ENCODE measurements at regions not wholly inside any gene's neighbourhood (a gene's known extent, or its start where the extent isn't known, plus 50 kb on each side); places are given as distances from the start of the nearest gene placed in this dataset.

DNA sequence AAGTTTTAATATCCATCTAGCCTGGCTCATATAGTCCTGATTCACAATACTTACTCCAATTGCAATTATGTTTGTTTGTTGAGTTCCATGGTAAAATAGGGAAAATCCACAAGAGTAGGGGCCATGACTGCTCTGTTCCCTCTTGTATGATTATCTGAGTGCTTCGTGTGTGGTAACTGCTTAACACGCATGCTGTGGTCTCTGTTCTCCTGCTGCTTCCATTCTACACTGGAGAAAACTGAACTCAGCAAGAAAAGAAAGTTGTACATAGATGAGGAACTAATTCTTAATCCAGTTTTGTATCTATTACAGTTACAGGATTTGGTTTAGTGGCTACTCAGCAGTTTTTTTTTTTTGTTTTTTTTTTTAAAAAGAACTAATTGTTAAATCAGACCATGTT lies 223.0 kb upstream of the SATB1 start:
- no peaks in the 10 kb centered on the region for H3K36me3 Mint-ChIP-seq (ENCODE audit: low read depth)
- H3K4me1 Mint-ChIP-seq: no peaks in the 10 kb centered on the region
- no peak overlapping the region for H3K4me3 Mint-ChIP-seq
- TF ChIP-seq, protein P1, sequence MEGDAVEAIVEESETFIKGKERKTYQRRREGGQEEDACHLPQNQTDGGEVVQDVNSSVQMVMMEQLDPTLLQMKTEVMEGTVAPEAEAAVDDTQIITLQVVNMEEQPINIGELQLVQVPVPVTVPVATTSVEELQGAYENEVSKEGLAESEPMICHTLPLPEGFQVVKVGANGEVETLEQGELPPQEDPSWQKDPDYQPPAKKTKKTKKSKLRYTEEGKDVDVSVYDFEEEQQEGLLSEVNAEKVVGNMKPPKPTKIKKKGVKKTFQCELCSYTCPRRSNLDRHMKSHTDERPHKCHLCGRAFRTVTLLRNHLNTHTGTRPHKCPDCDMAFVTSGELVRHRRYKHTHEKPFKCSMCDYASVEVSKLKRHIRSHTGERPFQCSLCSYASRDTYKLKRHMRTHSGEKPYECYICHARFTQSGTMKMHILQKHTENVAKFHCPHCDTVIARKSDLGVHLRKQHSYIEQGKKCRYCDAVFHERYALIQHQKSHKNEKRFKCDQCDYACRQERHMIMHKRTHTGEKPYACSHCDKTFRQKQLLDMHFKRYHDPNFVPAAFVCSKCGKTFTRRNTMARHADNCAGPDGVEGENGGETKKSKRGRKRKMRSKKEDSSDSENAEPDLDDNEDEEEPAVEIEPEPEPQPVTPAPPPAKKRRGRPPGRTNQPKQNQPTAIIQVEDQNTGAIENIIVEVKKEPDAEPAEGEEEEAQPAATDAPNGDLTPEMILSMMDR (conservative IDR thresholded peaks at IDR 0.05): no peak
- H3K27me3 Mint-ChIP-seq (ENCODE audit: low read depth): peaks cover 3% of the 10 kb centered on the region
- DNase-seq (ENCODE audit: low read depth, low spot score): no peak
- H3K27ac Mint-ChIP-seq (ENCODE audit: unreplicated experiment): no peak overlapping the region
- H3K9me3 Mint-ChIP-seq: no peaks in the 10 kb centered on the region

- Mint-ChIP-seq H3K36me3 (ENCODE audit: low read depth) (no peaks in the 10 kb centered on the region), H3K4me1 (no peaks in the 10 kb centered on the region), H3K9me3 (peaks cover 3% of the 10 kb centered on the region), H3K27me3 (ENCODE audit: low read depth) (peaks cover 3% of the 10 kb centered on the region), H3K27ac (ENCODE audit: unreplicated experiment) (no peak overlapping the region), H3K4me3 (no peak overlapping the region)
- TF ChIP-seq, protein P1 (conservative IDR thresholded peaks at IDR 0.05): no peak
- no peak for DNase-seq (ENCODE audit: low read depth, low spot score)
Measured at GRCh38 chr3:18645619-18646018, 220.5 kb upstream of the SATB1 start.

DNA sequence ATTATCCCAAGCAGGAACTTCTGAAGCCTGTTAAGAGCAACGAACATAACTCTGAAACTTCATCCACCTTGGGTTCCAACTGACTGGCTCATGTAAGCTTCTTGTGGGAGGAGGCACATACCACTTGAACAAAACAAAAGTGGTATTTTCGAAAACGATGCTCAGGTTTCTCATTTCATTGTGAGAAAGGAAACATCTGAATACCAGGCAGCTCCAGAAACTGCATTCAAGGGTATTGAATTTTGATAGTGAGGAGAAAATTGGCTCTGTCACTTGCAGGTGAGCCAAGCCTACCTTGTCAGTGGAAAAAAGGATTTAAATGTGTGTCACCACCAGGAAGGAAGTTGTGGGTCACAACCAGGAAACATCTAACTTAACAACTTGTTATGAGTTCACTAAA lies 218.1 kb upstream of the SATB1 start:
- no peak overlapping the region for H3K4me3 Mint-ChIP-seq
- TF ChIP-seq, protein P1 (conservative IDR thresholded peaks at IDR 0.05): no peak
- H3K4me1 Mint-ChIP-seq: no peaks in the 10 kb centered on the region
- peaks cover 3% of the 10 kb centered on the region for H3K27me3 Mint-ChIP-seq (ENCODE audit: low read depth)
- H3K9me3 Mint-ChIP-seq: peaks cover 3% of the 10 kb centered on the region
- H3K27ac Mint-ChIP-seq (ENCODE audit: unreplicated experiment): no peak overlapping the region
- no peaks in the 10 kb centered on the region for H3K36me3 Mint-ChIP-seq (ENCODE audit: low read depth)
- no peak for DNase-seq (ENCODE audit: low read depth, low spot score)

- Mint-ChIP-seq H3K4me3 (no peak overlapping the region), H3K9me3 (peaks cover 6% of the 10 kb centered on the region), H3K36me3 (ENCODE audit: low read depth) (no peaks in the 10 kb centered on the region), H3K4me1 (no peaks in the 10 kb centered on the region), H3K27me3 (ENCODE audit: low read depth) (no peaks in the 10 kb centered on the region), H3K27ac (ENCODE audit: unreplicated experiment) (no peak overlapping the region)
- no peak for DNase-seq (ENCODE audit: low read depth, low spot score)
- TF ChIP-seq, protein P1 (conservative IDR thresholded peaks at IDR 0.05): no peak
Measured at GRCh38 chr3:18641916-18642315, 216.8 kb upstream of the SATB1 start.

DNA sequence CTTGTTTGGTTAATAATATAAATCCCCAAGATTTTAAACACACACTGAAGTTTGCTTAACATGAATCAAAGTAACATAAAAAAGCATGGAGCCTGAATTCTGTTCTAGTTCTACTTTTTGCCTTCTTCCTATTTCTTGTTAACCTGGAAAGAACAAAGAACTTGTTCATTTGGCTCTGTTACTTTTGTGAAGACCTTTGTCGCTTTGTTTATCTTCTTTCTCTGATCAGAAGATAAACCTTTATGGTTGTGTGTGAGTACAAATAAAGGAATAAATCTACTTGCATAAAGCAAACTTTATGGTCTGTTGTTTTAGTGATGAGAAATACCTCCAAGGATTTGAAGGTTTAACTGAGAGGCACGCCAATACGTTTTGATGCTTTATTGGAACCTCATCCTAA lies 210.1 kb upstream of the SATB1 start:
- Mint-ChIP-seq H3K4me3 (no peak overlapping the region), H3K27ac (ENCODE audit: unreplicated experiment) (no peak overlapping the region), H3K9me3 (peaks cover 3% of the 10 kb centered on the region), H3K4me1 (no peaks in the 10 kb centered on the region), H3K36me3 (ENCODE audit: low read depth) (no peaks in the 10 kb centered on the region), H3K27me3 (ENCODE audit: low read depth) (peaks cover 4% of the 10 kb centered on the region)
- no peak for DNase-seq (ENCODE audit: low read depth, low spot score)
- TF ChIP-seq, protein P1 (conservative IDR thresholded peaks at IDR 0.05): no peak

DNA sequence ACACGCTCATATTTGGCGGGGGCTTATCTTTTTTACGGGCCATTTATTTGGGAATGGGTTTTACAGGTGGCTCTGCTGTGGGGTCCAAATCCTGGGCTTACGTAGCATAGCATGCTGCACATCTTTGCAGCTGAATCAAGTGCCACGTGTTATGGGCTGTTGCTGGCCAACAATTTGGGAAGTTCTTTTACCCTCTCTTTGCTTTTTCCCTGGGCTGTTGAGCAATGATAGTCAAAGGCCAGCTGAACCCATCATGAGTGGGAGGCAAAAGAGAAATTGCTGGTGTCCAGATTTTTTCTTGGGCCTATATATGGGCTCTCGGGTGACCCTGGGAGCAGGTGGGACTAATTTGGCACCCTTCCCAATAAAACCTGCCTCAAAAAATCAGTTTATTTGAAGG lies 209.3 kb upstream of the SATB1 start:
- peaks cover 3% of the 10 kb centered on the region for H3K9me3 Mint-ChIP-seq
- H3K4me1 Mint-ChIP-seq: no peaks in the 10 kb centered on the region
- TF ChIP-seq, protein P1 (conservative IDR thresholded peaks at IDR 0.05): no peak
- no peak overlapping the region for H3K4me3 Mint-ChIP-seq
- no peaks in the 10 kb centered on the region for H3K36me3 Mint-ChIP-seq (ENCODE audit: low read depth)
- peaks cover 4% of the 10 kb centered on the region for H3K27me3 Mint-ChIP-seq (ENCODE audit: low read depth)
- DNase-seq (ENCODE audit: low read depth, low spot score): no peak
- H3K27ac Mint-ChIP-seq (ENCODE audit: unreplicated experiment): no peak overlapping the region

All from neural crest cell (in vitro differentiated cells).